ENCODE measurements at regions not wholly inside any gene's neighbourhood (a gene's known extent, or its start where the extent isn't known, plus 50 kb on each side); places are given as distances from the start of the nearest gene placed in this dataset.

GRCh38 chr2:65622951-65623535, 190.6 kb upstream of the SPRED2 start:
- Histone ChIP-seq H3K4me2 (ENCODE audit: low read length) (no peak overlapping the region), H2BK5ac (ENCODE audit: low read depth, low read length, poor library complexity) (no peak overlapping the region), H3K18ac (ENCODE audit: low read length) (no peak overlapping the region), H3K27ac (ENCODE audit: low read depth, low read length) (no peak overlapping the region), H3K27me3 (ENCODE audit: insufficient read depth, low read length) (no peaks in the 10 kb centered on the region), H3K14ac (ENCODE audit: low read length) (no peak overlapping the region), H4K8ac (ENCODE audit: low read depth, low read length) (no peak overlapping the region), H3K23ac (ENCODE audit: low read length) (no peak overlapping the region), H4K91ac (ENCODE audit: low read depth, low read length) (no peak overlapping the region), H3K36me3 (ENCODE audit: control insufficient read depth in 1 of 2, insufficient read depth in 2 of 2, low read length in 2 of 2) (no peaks in the 10 kb centered on the region), H3K4me1 (ENCODE audit: control insufficient read depth in 1 of 2, insufficient read depth in 2 of 2, low read length in 2 of 2) (no peaks in the 10 kb centered on the region), H2BK120ac (ENCODE audit: insufficient read depth, low read length, poor library complexity) (no peak overlapping the region), H2BK12ac (ENCODE audit: low read length) (no peak overlapping the region), H3K4ac (ENCODE audit: low read depth, low read length) (no peak overlapping the region), H2AFZ (ENCODE audit: insufficient read depth, low read length, poor library complexity) (no peak overlapping the region), H3K79me1 (ENCODE audit: low read length) (no peaks in the 10 kb centered on the region), H2AK5ac (ENCODE audit: low read length) (no peak overlapping the region), H3K4me3 (ENCODE audit: low read depth, low read length) (no peak overlapping the region), H4K12ac (ENCODE audit: low read depth, low read length) (no peak overlapping the region), H3K9ac (ENCODE audit: low read length) (no peak overlapping the region), H3K9me3 (ENCODE audit: insufficient read depth, low read depth, low read length) (peaks cover 3% of the 10 kb centered on the region), H3K79me2 (ENCODE audit: control insufficient read depth, insufficient read depth, low read length, poor library complexity) (no peaks in the 10 kb centered on the region)
- no peak for DNase-seq
- no CpG with 5 or more reads among the region's 4 CpGs for WGBS (ENCODE audit: extremely low coverage, insufficient coverage, insufficient read length)

DNA sequence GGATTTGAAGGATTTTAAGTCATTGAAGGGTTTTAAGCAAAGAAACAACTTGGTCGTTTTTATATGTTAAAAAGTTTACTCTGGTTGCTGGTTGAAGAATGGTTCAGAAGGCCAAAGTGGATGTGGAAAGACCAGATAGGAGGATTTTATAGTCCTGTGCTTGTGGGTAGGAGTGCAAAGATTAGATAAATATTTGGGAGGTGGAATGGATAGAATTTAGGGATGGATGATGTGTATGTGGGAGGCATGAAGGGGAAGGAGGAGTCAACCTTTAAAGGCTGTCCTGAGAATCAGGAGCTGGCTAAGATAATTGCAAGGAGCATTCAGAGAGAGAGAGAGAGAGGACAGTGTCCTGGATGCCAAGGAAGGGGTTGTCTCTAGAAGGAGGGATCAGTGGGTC, 190.1 kb upstream of the SPRED2 start:
- no peak overlapping the region for H2AFZ ChIP-seq (ENCODE audit: insufficient read depth, low read length, poor library complexity)
- H3K23ac ChIP-seq (ENCODE audit: low read length) = no peak overlapping the region
- H3K36me3 ChIP-seq (ENCODE audit: control insufficient read depth in 1 of 2, insufficient read depth in 2 of 2, low read length in 2 of 2) = no peaks in the 10 kb centered on the region
- no peak overlapping the region for H3K4me3 ChIP-seq (ENCODE audit: low read depth, low read length)
- WGBS (ENCODE audit: extremely low coverage, insufficient coverage, insufficient read length) = no CpG with 5 or more reads among the region's 1 CpG
- H4K8ac ChIP-seq (ENCODE audit: low read depth, low read length) = no peak overlapping the region
- no peak overlapping the region for H3K4ac ChIP-seq (ENCODE audit: low read depth, low read length)
- H3K9me3 ChIP-seq (ENCODE audit: insufficient read depth, low read depth, low read length) = peaks cover 3% of the 10 kb centered on the region
- H3K14ac ChIP-seq (ENCODE audit: low read length) = no peak overlapping the region
- H2BK5ac ChIP-seq (ENCODE audit: low read depth, low read length, poor library complexity) = no peak overlapping the region
- no peak overlapping the region for H3K4me2 ChIP-seq (ENCODE audit: low read length)
- H3K27ac ChIP-seq (ENCODE audit: low read depth, low read length) = no peak overlapping the region
- H3K79me2 ChIP-seq (ENCODE audit: control insufficient read depth, insufficient read depth, low read length, poor library complexity) = no peaks in the 10 kb centered on the region
- no peak overlapping the region for H2BK120ac ChIP-seq (ENCODE audit: insufficient read depth, low read length, poor library complexity)
- no peak overlapping the region for H2AK5ac ChIP-seq (ENCODE audit: low read length)
- H3K79me1 ChIP-seq (ENCODE audit: low read length) = no peaks in the 10 kb centered on the region
- peak in 1 of 2 donors; percentile 47 for DNase-seq
- no peak overlapping the region for H3K9ac ChIP-seq (ENCODE audit: low read length)
- H4K91ac ChIP-seq (ENCODE audit: low read depth, low read length) = no peak overlapping the region
- H2BK12ac ChIP-seq (ENCODE audit: low read length) = no peak overlapping the region
- no peak overlapping the region for H3K18ac ChIP-seq (ENCODE audit: low read length)
- H3K27me3 ChIP-seq (ENCODE audit: insufficient read depth, low read length) = no peaks in the 10 kb centered on the region
- no peaks in the 10 kb centered on the region for H3K4me1 ChIP-seq (ENCODE audit: control insufficient read depth in 1 of 2, insufficient read depth in 2 of 2, low read length in 2 of 2)
- H4K12ac ChIP-seq (ENCODE audit: low read depth, low read length) = no peak overlapping the region

GRCh38 chr2:65620524-65620923, 188.1 kb upstream of the SPRED2 start:
- H3K23ac ChIP-seq (ENCODE audit: low read length) = no peak overlapping the region
- H3K4ac ChIP-seq (ENCODE audit: low read depth, low read length) = no peak overlapping the region
- no peak overlapping the region for H2BK12ac ChIP-seq (ENCODE audit: low read length)
- H2AFZ ChIP-seq (ENCODE audit: insufficient read depth, low read length, poor library complexity) = no peak overlapping the region
- WGBS (ENCODE audit: extremely low coverage, insufficient coverage, insufficient read length) = no CpG with 5 or more reads among the region's 1 CpG
- no peak overlapping the region for H3K9ac ChIP-seq (ENCODE audit: low read length)
- H3K9me3 ChIP-seq (ENCODE audit: insufficient read depth, low read depth, low read length) = peaks cover 3% of the 10 kb centered on the region
- no peak overlapping the region for H3K27ac ChIP-seq (ENCODE audit: low read depth, low read length)
- no peak overlapping the region for H2BK5ac ChIP-seq (ENCODE audit: low read depth, low read length, poor library complexity)
- no peak overlapping the region for H3K4me3 ChIP-seq (ENCODE audit: low read depth, low read length)
- no peaks in the 10 kb centered on the region for H3K36me3 ChIP-seq (ENCODE audit: control insufficient read depth in 1 of 2, insufficient read depth in 2 of 2, low read length in 2 of 2)
- no peak overlapping the region for H3K4me2 ChIP-seq (ENCODE audit: low read length)
- H3K27me3 ChIP-seq (ENCODE audit: insufficient read depth, low read length) = no peaks in the 10 kb centered on the region
- H3K18ac ChIP-seq (ENCODE audit: low read length) = no peak overlapping the region
- no peak for DNase-seq
- H2AK5ac ChIP-seq (ENCODE audit: low read length) = no peak overlapping the region
- H2BK120ac ChIP-seq (ENCODE audit: insufficient read depth, low read length, poor library complexity) = no peak overlapping the region
- no peaks in the 10 kb centered on the region for H3K4me1 ChIP-seq (ENCODE audit: control insufficient read depth in 1 of 2, insufficient read depth in 2 of 2, low read length in 2 of 2)
- no peak overlapping the region for H4K91ac ChIP-seq (ENCODE audit: low read depth, low read length)
- no peak overlapping the region for H4K12ac ChIP-seq (ENCODE audit: low read depth, low read length)
- H3K79me2 ChIP-seq (ENCODE audit: control insufficient read depth, insufficient read depth, low read length, poor library complexity) = no peaks in the 10 kb centered on the region
- H3K79me1 ChIP-seq (ENCODE audit: low read length) = no peaks in the 10 kb centered on the region
- no peak overlapping the region for H3K14ac ChIP-seq (ENCODE audit: low read length)
- H4K8ac ChIP-seq (ENCODE audit: low read depth, low read length) = no peak overlapping the region

DNA sequence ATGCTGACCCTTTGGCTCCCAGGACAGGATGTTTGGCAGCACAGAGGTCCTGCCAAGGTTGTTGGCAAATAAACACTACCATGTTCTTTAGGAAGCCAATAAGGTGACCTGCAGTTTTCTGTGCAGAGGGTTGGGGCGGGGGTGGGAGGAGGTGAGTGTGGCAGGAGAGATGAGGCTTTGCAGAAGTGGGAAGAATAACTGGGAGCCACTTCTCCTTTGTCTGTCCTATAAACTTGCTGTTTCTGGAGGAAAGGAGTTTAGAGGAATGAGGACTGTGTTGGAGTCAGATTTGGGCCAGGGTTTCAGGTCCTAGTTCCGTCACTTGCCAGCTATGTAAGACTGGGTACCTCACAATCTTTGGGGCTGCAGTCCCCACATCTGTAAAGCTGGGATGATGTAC, 187.6 kb upstream of the SPRED2 start:
- Histone ChIP-seq H2BK12ac (ENCODE audit: low read length) (no peak overlapping the region), H3K36me3 (ENCODE audit: control insufficient read depth in 1 of 2, insufficient read depth in 2 of 2, low read length in 2 of 2) (no peaks in the 10 kb centered on the region), H3K4me3 (ENCODE audit: low read depth, low read length) (no peak overlapping the region), H3K79me2 (ENCODE audit: control insufficient read depth, insufficient read depth, low read length, poor library complexity) (no peaks in the 10 kb centered on the region), H3K27ac (ENCODE audit: low read depth, low read length) (no peak overlapping the region), H4K91ac (ENCODE audit: low read depth, low read length) (no peak overlapping the region), H3K4ac (ENCODE audit: low read depth, low read length) (no peak overlapping the region), H3K79me1 (ENCODE audit: low read length) (no peaks in the 10 kb centered on the region), H2BK5ac (ENCODE audit: low read depth, low read length, poor library complexity) (no peak overlapping the region), H2AFZ (ENCODE audit: insufficient read depth, low read length, poor library complexity) (no peak overlapping the region), H3K9me3 (ENCODE audit: insufficient read depth, low read depth, low read length) (peaks cover 3% of the 10 kb centered on the region), H4K8ac (ENCODE audit: low read depth, low read length) (no peak overlapping the region), H2AK5ac (ENCODE audit: low read length) (no peak overlapping the region), H3K4me1 (ENCODE audit: control insufficient read depth in 1 of 2, insufficient read depth in 2 of 2, low read length in 2 of 2) (no peaks in the 10 kb centered on the region), H3K27me3 (ENCODE audit: insufficient read depth, low read length) (no peaks in the 10 kb centered on the region), H3K9ac (ENCODE audit: low read length) (no peak overlapping the region), H3K14ac (ENCODE audit: low read length) (no peak overlapping the region), H4K12ac (ENCODE audit: low read depth, low read length) (no peak overlapping the region), H3K4me2 (ENCODE audit: low read length) (no peak overlapping the region), H2BK120ac (ENCODE audit: insufficient read depth, low read length, poor library complexity) (no peak overlapping the region), H3K23ac (ENCODE audit: low read length) (no peak overlapping the region), H3K18ac (ENCODE audit: low read length) (no peak overlapping the region)
- WGBS (ENCODE audit: extremely low coverage, insufficient coverage, insufficient read length) = no CpG with 5 or more reads among the region's 2 CpGs
- DNase-seq = no peak
